T-helper 1 cell (primary cell): ENCODE measurements at regions not wholly inside any gene's neighbourhood (a gene's known extent, or its start where the extent isn't known, plus 50 kb on each side); places are given as distances from the start of the nearest gene placed in this dataset.
"Not testable (repeated sequence)": the region's sequence is repeated elsewhere in the genome, so short reads cannot be mapped to it uniquely, and the experiment has no call there.

Experiments
- DNase-seq, 5 donors: peaks; one replicate each; pipeline ENCODE4 v3.0.0-alpha.2; 2012 to 2020

DNA sequence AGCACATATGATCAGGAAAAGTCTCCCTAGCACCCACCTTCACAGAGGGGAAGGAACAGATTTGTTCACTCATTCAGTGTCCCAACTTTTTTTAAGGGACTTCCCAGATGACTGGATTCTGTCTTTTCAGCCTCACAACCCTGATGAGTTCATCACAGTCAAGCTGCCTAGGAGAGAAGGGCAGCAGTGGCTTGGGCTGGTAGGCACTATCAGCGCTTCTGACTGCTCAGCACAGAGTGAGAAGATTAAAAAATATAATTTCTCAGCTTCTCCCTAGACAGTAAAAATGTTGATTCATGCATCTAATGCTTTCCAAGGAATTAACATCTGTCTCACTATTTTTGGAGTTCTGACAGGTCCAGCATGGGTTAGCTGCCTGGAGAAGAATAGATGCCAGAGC is 328.2 kb downstream of the DTHD1 start:
- no peak for DNase-seq

DNA sequence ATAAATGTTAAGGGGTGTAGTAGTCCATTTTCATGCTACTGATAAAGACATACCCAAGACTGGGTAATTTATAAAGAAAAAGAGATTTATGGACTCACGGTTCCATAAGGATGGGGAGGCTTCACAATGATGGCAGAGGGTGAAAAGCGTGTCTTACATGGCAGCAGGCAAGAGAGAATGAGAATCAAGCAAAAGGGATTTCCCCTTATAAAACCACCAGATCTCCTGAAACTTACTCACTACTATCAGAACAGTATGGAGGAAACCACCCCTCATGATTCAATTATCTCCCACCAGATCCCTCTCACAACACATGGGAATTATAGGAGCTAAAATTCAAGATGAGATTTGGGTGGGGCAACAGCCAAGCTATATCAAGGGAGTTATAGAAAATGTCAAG is 329.2 kb downstream of the DTHD1 start:
- no peak for DNase-seq

DNA sequence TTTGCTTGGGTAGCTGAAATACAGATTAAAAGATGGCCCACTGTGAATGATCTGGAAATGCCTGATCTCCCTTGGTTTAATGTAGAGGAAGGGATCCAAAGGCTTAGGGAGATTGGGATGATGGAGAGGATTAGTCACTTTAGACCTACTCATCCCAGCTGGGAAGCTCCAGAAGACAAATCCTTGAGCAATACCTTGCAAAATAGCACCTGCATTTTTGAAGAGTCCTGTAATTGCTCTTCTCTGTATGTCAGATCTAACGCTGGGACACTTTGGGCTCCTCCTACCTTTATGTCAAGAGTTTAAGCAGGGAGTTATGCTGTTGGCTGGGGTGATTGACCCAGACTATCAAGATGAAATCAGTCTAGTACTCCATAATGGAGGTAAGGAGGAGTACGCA is 331.7 kb downstream of the DTHD1 start:
- not testable (repeated sequence) for DNase-seq

DNA sequence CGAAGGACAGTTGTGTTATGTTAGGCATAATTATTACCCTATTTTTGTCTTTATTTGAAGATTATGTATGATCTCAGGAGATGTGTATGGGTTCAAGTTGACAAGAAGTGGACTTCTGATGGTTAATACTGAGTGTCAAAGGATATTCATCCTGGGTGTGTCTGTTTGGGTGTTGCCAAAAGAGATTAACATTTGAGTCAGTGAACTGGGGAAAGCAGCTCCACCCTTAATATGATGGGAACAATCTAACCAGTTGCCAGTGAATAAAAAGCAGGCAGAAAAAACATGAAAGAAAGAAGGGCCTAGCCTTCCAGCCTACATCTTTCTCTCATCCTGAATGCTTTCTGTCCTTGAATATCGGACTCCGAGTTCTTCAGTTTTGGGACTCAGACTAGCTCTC is 332.6 kb downstream of the DTHD1 start:
- no peak for DNase-seq

DNA sequence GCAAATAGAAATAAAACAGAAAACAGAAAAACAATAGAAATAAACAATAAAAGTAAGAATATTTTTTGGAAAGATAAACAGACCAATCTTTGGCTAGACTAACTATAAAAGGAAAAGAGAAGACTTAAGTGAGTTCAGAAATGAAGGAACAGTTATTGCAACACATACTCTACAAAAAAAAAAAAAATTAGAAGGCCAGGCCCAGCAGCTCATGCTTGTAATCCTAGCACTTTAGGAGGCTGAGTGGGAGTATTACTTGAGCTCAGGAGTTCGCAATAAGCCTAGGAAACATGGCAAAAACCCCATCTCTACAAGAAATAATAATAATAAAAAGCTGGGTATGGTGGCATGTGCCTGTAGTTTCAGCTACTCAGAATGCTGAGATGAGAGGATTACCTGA is 336.7 kb downstream of the DTHD1 start:
- no peak for DNase-seq

DNA sequence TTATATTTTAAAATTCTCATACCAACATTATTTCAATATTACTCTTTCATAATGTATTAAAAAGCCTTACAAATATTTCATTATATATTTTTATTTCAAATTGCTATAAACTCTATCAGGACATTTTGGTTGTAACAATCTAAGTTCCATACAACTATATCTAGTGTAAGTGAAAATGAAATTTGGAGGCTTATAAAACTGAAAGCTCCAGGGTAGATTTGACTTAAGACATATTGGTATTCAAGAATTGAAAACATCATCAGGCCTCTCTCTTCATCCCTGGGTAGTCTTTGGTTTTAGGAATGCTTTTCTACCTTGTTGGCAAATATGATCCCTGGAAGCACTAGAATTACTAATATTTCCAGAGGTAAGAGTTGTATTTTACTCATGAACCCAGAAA is 342.6 kb downstream of the DTHD1 start:
- DNase-seq: no peak

DNA sequence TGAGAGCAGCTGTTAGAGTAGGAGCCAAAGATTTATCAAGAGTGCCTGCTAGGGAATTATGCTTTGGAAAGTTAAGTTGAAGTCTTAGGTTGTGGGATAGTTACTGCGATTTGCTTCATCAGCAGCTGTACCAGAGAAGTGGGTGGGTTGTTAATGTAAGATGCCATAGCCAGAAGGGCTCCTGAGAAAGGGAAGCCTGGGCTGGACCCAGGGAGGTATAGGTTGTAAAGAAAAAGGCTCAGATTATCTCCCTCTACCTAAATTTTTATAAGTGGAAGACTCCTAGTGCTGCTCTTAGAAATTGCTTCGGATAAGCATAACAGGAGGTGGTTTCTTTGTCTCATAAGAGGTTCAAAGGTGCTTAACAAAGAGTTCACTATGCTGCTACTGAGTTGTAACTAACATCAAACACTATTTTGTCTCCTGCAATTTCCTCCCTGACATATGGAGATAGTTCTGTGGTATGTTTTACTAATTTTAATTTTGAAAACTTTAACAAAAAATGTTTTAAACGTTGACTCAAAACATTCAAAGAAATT is 356.9 kb downstream of the DTHD1 start:
- no peak for DNase-seq

DNA sequence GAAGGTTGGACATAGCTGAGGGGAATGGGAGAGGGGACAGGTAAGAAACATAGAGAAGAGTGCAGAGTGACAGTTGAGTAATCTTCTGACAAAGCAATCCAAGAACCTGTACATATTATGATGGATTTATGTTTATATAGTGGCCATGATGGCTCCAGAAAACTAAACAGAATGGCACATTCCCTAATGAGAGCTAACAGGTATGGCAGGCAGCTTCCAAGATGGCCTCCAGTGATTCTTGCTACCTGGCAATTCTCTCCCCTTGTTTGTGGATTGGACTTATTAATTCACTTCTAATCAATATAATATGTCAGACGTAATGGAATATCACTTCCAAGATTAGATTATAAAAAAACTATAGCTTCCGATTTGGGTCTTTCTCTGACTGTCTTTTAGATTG is 359.5 kb downstream of the DTHD1 start:
- no peak for DNase-seq

DNA sequence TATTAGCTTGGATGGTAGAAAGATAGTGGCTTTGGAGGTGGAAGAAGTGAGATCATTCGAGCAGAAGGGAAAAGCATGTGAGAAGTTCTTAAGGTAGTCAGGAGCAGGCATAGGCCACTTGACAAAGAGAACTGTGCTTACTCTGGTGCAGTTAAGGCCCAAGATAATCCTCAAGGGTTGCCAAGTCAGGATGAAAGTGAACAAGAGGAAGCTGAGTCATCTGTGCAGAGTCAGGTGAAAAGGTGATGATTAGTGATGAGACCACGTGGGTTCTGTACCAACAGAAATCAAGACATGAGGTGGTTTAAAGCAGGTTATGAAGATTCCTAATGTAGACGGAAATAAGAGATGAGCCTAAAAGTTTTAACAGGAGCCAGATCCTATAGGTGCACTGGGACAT is 369.8 kb downstream of the DTHD1 start:
- peak in 1 of 5 donors; percentile 50 for DNase-seq

DNA sequence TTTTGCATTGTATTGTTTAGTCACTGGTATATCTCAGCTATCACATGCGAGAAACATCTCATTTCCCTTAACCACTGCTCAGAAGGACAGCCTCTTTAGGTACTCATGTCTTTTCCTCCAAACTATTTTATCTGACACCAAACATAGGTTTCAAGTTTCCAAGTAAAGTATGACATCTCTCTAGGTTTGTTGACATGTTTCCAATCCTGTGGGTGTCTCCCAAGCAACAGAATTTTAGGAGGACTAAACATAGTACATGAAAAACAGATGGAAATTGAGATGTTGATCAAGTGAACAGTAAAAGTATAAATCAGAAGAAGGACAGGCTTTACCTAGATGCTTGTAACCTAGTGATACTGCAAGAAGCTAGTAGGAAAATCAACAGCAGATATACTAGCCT is 371.4 kb downstream of the DTHD1 start:
- no peak for DNase-seq

DNA sequence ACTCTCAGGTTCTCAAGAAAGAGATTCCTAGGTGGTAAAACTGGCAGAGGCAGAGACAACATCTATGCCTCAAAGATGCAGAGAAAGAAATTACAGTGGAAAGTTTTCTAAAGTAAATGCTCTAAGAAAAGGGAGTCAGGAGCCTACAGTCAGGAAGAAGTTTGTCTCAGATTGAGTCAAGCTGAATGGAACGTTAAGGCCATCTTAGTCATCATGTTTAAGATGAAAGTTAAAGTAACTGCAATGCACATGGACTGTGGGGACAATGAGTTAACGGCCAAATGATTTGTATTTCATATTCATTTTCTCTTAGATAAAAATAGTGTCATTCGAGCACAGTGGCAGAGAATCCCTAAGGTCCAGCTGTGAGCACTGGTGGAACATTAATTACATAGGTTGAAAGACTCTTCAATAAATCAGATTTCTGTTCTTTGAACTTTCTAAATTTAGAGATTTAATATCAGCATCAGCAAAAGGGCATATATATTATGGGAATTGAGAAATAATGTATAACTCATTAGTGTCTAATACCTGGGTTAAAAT is 384.6 kb downstream of the DTHD1 start:
- DNase-seq: no peak

DNA sequence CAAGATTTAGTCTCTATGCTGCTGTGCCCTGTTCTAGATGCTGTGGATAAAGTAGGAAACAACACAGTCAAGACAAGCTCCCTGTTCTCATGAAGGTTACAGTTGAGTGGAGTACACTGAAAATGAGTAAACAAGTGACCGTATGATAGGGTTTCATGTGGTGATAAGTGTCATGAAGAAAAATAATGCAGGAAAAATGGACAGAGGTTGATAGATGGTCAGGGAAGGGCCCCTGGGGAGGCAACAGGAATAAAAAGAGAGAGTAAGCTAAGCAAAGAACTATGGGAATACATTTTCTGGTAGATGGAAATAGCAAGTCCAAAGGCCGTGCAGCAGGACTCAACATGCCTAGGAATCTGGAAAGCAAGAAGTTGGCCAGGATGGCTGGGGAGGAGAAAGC is 394.0 kb downstream of the DTHD1 start:
- no peak for DNase-seq

DNA sequence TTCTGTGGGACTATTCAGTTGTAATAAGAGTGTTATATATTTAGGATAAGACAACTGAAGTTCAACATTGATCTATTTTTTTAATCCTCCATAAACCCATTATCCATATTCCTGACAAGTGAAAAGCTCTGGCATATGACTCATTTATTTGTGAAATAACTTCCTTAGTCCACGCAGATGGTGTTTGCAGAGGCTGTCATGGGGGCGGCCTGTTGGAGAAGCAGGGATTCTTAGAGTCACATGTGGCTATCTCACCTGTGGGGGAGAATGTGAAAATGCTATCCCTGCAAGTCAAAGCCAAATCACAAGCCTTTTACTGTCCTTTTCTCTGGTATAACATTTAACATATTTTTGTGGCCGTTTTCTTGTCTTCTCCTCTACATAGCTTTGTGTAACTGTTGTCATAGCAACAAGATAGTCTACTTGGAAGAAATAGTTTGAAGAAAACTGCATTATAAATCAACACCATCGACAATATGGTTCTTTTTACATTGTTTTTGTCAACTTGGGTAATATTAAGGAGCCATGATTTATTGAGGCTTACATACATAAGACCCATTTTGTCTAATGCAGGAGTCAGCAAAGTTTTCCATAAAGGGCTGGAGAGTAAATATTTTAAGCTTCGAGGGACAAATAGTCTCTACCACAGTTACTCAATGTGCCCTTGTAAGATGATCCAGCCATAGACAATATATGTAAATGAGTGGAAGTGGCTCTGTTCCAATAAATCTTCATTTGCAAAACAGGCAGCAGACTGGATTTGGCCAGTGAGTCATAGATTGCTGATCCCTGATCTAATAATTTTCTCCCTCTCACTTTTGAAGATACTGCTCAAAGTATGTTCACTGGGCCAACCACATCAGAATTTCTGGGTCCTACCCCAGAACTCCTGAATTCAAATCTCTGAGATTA is 395.0 kb downstream of the DTHD1 start:
- DNase-seq: no peak

DNA sequence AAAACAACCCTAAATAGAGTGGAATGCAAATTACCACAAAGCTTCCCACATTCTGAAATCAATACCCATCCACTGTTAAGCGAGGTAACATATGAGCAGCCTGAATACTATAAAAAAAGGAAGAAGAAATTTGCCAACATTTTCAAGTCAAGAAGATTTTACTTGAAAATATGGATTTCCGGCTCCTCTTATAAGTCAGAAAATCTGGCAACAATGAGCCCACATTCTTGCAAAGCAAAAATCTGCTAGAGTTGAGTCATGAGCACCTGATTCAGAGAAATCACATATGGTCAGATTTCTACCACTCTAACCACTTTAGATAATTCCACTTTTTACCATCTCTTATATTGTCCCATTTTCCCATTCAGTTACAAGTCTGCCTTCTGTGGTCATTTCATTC is 395.7 kb downstream of the DTHD1 start:
- DNase-seq: no peak

DNA sequence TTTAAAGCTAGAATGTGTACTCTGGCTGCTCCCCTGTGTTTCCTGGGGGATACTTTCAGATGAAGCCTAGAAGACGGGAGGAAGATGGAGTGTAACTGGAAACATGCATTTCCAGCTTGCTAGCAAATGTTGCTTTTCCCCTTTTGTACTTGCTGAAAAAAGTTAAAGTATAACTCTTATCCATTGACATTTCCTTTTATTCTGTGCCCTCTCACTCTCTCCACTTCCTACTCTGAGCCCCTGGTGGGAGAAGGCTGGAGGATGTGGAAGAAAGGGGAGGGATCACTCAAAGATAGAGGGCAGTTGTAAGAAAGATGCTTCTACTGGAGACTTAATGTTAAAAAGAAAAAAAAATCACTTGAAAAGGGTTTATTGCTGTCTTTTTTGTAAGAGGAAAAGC is 396.5 kb downstream of the DTHD1 start:
- no peak for DNase-seq

DNA sequence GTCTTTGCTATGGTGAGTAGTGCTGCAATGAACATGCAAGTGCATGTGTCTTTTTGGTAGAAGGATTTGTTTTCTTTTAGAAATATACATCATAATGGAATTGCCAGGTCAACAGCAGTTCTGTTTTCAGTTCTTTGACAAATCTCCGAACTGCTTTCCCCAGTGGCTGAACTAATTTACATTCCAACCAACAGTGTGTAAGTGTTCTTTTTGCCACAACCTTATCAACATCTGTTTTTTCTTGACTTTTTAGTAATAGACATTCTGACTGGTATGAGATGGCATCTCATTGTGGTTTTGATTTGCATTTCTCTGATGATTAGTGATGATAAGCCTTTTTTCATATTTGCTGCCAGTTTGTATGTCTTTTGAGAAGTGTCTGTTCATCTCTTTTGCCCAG is 406.3 kb downstream of the DTHD1 start:
- DNase-seq: no peak

DNA sequence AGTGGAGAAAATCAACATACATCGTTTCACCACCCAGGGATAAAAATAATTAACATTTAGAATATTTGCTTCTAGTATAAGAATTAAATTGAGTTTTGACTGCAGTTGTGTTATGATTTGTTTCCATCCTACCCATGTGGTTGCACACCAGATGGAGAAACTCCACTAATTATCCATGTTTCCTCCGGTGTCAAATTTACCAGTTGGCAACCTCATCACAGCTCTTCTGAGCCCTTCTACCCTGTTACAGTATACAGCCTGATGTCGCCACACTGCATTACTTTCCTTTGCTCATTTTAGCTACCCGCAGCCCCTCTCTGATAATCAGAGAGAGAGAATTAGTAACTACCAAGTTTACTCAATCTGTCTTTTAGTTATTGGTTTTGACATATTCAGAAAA is 411.2 kb downstream of the DTHD1 start:
- DNase-seq: no peak

DNA sequence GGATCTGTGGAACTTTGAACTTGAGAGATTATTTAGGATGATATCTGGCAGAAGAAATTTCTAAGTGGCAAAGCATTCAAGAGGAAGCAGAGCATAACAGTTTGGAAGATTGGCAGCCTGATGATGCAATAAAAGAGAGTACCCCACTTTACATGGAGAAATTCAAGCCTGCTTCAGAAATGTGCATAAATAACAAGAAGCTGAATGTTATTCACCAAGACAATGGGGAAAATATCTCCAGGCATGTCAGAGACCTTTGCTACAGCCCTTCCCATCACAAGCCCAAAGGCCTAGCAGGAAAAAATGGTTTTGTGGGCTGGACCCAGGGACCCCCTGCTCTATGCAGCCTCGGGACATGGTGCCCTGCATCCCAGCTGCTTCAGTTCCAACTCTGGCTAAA is 420.8 kb downstream of the DTHD1 start:
- no peak for DNase-seq

DNA sequence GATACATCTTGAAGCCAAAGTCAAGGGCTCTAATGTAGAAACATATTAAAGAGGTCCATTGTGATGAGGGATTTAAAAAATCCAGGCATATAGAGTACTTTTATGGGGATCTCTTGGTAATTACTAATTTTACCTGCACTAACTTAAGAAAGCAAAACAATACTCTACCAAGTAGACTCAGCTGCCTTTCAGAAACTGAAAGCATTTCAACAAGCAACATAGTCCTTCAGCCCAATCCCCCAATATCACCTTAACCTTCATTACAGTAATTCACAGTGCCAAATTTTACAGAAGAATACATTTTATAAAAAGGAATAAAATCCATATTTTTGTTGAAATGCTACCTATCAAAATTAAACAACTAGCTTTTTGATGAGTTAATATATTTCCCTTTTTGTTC is 422.9 kb downstream of the DTHD1 start:
- no peak for DNase-seq

DNA sequence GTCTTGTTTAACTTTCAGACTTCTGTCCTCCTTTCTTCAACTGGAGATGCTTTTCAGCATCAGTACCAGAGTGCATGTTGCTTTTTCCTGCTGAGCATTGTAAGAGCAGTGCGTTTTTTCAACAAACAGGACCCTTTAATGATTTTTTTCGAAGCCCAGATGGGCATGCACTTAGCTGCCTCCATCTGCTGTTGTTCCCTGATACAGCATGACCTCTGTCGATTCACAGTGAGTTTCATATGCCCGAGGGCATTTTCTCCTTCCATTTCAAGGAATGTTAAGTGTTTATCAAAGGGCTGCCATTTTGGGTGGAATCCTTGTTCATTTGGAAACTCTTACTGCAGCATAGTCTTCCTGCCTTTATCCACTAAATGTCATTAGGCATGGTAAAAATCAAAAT is 428.6 kb downstream of the DTHD1 start:
- DNase-seq: no peak

DNA sequence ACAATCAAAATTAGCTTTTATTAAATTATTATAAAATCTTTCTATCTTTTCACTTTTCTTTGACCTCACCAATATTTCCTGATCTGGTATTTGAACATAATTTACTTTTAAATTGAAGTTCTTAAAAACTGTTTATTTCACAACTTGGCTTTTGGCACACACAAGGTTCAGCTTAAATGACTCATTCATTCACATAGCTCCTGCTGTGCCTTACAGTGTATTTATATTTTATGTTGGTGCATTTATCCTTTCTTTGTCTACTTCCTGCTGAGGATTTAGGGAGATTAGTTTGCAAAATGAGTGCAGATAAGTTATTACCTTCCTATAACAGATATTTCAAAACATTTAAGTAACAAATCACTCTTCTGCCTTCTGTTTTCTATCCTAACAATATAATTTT is 430.6 kb downstream of the DTHD1 start:
- DNase-seq: no peak

DNA sequence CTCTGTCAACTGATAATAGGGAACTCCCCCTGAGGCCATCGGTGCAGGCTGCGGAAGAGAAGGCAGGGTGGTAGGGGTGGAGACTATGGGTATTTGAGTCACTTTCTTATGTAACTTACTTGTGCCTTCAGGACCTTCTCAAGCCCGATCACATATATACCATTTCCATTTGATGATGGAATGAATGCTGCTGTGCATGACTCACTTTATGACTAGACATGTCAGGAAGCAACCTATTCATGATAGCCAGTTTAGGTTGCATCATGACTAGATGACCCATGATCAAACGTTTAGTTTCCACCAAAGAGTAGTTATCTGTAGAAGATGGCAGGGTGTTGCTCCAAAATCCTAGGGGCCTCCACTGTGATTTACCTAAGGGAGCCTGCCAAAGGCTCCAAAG is 435.5 kb downstream of the DTHD1 start:
- no peak for DNase-seq

DNA sequence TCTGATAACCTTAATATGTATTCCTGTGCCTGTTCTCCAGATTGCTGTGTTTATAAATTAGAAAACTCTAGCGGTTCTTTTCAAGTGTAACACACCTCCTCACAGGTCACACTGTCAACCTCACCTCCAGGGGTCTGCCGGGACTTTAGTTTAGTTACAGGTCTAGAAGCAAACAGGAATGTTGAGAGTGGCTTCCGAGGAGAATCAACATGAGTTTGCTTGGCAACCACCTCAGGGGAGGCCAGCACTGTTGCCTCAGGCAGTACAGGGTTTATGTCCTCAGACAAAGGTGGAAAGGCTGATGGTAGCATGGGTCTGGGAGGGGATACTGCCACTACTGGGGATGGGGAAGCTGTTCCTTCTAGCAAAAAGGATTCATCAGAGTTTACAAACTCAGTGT is 438.0 kb downstream of the DTHD1 start:
- DNase-seq: no peak

DNA sequence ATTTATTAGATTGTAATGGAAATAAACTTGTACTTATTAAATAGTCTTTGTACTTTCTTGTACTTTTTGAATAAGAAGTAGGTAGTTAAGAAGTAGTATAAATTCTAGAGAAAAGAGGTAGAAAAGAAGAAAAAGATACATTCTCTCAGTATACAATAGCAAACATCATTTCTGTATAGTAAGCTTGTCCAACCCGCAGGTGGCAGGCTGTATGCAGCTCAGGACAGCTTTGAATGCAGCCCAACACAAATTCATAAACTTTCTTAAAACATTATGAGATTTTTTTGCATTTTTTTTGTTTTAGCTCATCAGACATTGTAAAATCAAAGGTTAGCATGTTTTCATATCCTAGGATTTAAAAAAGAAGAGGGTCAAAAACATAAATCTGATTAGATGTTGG is 441.6 kb downstream of the DTHD1 start:
- no peak for DNase-seq

DNA sequence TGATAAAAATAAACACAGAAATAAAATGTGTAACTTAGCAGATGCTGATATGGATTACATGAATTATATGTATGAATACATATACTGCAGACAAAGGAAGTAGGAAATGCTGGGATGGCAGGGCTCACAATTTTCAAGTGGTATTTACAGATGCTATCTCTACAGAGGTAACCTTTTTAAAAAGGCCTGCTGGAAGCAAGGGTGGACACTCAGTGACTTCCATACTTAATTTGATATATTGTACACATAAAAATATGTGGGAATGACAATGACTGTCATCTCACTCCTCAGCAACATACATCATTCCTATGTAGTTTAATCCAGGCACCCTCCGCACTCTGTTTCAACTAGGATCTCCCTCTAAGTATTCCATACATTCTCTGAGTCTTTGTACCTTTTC is 452.9 kb downstream of the DTHD1 start:
- DNase-seq: no peak
